HL-60 (cell line): ENCODE measurements at regions not wholly inside any gene's neighbourhood (a gene's known extent, or its start where the extent isn't known, plus 50 kb on each side); places are given as distances from the start of the nearest gene placed in this dataset.

Source experiments
- DNase-seq, 2 experiments: peaks; one replicate each; pipeline ENCODE4 v3.0.0-alpha.2; 2010 to 2020; ENCODE audit warnings: low read depth in 1 of 2, low spot score in 1 of 2
- H3K27ac ChIP-seq: fragments of 250-450 bp; sonication (Bioruptor Pico); replicated peaks from 2 replicates; pipeline ENCODE4 v1.5.1; 2020; ENCODE audit warnings: mild to moderate bottlenecking, moderate library complexity
- H3K27me3 ChIP-seq: fragments of 250-450 bp; sonication (Bioruptor Pico); 2 replicates; pipeline ENCODE4 v1.5.1; 2021; ENCODE audit warnings: mild to moderate bottlenecking, moderate library complexity; ENCODE audit not compliant: insufficient read depth, poor library complexity, severe bottlenecking
- H3K4me3 ChIP-seq: replicated peaks from 2 replicates; pipeline ENCODE4 v1.5.1; 2011; ENCODE audit warnings: mild to moderate bottlenecking, control low read depth, low read length; ENCODE audit not compliant: insufficient read depth
- GABPA ChIP-seq: IDR thresholded peaks from 2 replicates; pipeline ENCODE4 v1.6.1; 2012; ENCODE audit warnings: low read depth
- POLR2AphosphoS5 ChIP-seq: IDR thresholded peaks from 2 replicates; pipeline ENCODE4 v1.6.1; 2012; ENCODE audit warnings: low read depth
- SPI1 ChIP-seq: IDR thresholded peaks from 2 replicates; pipeline ENCODE4 v1.6.1; 2012; ENCODE audit warnings: low read depth, mild to moderate bottlenecking, borderline replicate concordance
- TF ChIP-seq, protein P1 (sequence below): IDR thresholded peaks from 2 replicates; pipeline ENCODE4 v1.6.1; 2012; ENCODE audit warnings: low read depth; ENCODE audit not compliant: insufficient replicate concordance
- TF ChIP-seq, protein P2 (sequence below): IDR thresholded peaks from one replicate; pipeline ENCODE4 v1.5.1; 2011; ENCODE audit warnings: low read length, control low read depth, inconsistent platforms; ENCODE audit not compliant: insufficient read depth

GRCh38 chr20:11467436-11467835, 450.3 kb upstream of the BTBD3 start:
- Histone ChIP-seq H3K27me3 (no peaks in the 10 kb centered on the region), H3K27ac (no peak overlapping the region), H3K4me3 (no peak overlapping the region)
- DNase-seq = no peak
- TF ChIP-seq, protein P1, sequence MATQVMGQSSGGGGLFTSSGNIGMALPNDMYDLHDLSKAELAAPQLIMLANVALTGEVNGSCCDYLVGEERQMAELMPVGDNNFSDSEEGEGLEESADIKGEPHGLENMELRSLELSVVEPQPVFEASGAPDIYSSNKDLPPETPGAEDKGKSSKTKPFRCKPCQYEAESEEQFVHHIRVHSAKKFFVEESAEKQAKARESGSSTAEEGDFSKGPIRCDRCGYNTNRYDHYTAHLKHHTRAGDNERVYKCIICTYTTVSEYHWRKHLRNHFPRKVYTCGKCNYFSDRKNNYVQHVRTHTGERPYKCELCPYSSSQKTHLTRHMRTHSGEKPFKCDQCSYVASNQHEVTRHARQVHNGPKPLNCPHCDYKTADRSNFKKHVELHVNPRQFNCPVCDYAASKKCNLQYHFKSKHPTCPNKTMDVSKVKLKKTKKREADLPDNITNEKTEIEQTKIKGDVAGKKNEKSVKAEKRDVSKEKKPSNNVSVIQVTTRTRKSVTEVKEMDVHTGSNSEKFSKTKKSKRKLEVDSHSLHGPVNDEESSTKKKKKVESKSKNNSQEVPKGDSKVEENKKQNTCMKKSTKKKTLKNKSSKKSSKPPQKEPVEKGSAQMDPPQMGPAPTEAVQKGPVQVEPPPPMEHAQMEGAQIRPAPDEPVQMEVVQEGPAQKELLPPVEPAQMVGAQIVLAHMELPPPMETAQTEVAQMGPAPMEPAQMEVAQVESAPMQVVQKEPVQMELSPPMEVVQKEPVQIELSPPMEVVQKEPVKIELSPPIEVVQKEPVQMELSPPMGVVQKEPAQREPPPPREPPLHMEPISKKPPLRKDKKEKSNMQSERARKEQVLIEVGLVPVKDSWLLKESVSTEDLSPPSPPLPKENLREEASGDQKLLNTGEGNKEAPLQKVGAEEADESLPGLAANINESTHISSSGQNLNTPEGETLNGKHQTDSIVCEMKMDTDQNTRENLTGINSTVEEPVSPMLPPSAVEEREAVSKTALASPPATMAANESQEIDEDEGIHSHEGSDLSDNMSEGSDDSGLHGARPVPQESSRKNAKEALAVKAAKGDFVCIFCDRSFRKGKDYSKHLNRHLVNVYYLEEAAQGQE = no peak
- TF ChIP-seq GABPA (no peak), SPI1 (no peak), POLR2AphosphoS5 (no peak)
- TF ChIP-seq, protein P2, sequence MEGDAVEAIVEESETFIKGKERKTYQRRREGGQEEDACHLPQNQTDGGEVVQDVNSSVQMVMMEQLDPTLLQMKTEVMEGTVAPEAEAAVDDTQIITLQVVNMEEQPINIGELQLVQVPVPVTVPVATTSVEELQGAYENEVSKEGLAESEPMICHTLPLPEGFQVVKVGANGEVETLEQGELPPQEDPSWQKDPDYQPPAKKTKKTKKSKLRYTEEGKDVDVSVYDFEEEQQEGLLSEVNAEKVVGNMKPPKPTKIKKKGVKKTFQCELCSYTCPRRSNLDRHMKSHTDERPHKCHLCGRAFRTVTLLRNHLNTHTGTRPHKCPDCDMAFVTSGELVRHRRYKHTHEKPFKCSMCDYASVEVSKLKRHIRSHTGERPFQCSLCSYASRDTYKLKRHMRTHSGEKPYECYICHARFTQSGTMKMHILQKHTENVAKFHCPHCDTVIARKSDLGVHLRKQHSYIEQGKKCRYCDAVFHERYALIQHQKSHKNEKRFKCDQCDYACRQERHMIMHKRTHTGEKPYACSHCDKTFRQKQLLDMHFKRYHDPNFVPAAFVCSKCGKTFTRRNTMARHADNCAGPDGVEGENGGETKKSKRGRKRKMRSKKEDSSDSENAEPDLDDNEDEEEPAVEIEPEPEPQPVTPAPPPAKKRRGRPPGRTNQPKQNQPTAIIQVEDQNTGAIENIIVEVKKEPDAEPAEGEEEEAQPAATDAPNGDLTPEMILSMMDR = no peak

DNA sequence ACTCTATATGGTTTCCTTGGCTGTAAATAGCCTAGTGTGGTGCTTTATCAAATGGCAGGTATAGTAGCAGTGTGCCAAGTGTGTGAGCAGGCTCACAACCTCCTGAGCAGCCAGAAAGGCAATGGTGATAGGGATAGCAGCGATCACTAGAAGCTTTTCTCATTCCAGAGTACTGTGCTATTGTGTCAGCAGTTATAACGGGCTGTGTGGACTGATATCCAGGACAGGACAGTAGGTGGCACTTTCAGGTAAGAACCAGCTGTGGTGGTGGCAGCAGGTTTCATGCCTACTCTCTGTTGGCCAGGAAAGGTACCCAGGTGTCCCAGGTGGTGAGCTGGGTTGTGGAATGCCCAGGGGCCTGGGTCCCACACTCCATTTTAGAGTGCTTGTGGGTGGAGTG, 448.8 kb upstream of the BTBD3 start:
- Histone ChIP-seq H3K27me3 (no peaks in the 10 kb centered on the region), H3K4me3 (no peak overlapping the region), H3K27ac (no peak overlapping the region)
- TF ChIP-seq, protein P1 = no peak
- TF ChIP-seq SPI1 (no peak), GABPA (no peak), POLR2AphosphoS5 (no peak)
- TF ChIP-seq, protein P2 = no peak
- no peak for DNase-seq

DNA sequence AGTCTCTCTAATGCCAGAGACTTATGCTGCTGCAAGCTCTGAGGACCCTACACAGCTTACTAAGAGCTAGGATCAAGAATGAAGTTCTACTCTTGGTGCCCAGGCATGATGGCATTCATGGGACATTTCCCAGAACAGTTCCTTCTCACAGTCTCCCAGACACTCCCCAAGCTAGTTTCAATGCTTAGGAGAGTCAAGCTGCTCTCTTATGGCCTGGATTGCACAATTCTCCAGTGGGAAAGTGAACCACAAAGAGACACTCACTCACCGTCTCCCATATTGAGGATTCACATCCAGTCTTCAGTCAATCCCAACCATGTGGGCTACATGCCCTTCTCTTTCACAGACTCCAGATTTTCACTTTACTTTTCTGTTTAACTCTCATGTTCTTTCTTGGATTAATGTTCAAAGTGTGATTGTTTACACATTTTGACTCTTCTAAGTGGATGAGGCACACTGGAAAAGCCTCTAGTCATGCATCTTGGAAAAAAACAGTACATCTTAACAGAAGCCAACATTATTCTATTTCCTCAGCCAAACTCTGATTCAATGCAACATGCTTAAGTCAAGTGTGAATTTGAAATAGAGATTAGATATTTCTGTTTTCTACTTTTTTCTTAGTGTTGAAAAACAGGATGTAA, 447.8 kb upstream of the BTBD3 start:
- Histone ChIP-seq H3K27me3 (no peaks in the 10 kb centered on the region), H3K27ac (no peak overlapping the region), H3K4me3 (no peak overlapping the region)
- TF ChIP-seq, protein P2 = no peak
- TF ChIP-seq POLR2AphosphoS5 = no peak
- TF ChIP-seq GABPA = no peak
- TF ChIP-seq SPI1 = no peak
- TF ChIP-seq, protein P1 = no peak
- DNase-seq = no peak
